H54 (cell line): ENCODE measurements at regions not wholly inside any gene's neighbourhood (a gene's known extent, or its start where the extent isn't known, plus 50 kb on each side); places are given as distances from the start of the nearest gene placed in this dataset.

Experiments used
- DNase-seq: peaks from one replicate; pipeline ENCODE4 v3.0.0; 2011; ENCODE audit warnings: low spot score, mixed read lengths; ENCODE audit not compliant: insufficient read length
- FAIRE-seq: peaks from 3 replicates; lab custom pipeline; 2011; peaks lifted over from hg19 to GRCh38; lab: Jason Lieb, UNC
- POLR2A ChIP-seq: IDR thresholded peaks from 2 replicates; pipeline ENCODE4 v1.6.1; 2011; ENCODE audit warnings: low read depth, mild to moderate bottlenecking, low read length

DNA sequence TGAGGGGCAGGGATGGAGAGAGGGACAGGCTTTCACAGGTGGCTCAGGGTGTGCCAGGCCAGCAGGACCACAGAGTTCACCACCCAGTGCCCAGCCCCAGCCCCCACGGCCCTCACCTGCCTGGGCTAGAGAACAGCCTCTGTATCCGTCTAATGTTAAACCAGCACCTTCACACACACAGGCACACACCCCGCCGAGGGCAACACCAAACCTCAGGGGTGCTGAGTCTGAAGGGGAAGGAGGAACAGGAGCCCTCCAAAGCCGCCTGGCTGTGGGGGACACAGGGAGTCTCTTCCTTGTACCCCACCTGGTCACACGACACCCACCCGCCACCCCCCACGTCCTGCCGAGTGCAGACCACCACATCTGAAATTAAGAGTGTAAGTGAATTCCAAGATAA lies 205.8 kb upstream of the SALL3 start:
- TF ChIP-seq POLR2A, result no peak
- no peak for DNase-seq
- no peak for FAIRE-seq

DNA sequence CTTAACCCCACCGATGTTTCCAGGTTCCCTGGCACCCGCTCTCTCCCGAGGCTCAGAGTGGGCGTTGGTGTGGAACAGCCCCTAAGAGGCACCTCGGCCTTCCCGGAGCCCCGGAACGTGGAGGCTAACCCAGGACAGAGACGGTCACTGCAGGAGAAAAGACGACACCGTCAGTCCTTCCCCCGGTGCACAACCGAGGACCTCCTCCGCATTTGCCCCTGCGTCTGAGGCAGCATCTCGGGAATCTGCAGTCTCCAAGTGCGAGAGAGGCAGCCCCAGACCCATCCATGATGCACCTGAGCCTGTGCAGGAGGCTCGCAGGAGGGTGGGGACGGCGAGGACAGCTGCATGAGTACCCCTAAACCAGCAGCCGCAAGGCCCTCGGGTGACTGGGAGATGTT lies 204.9 kb upstream of the SALL3 start:
- no peak for TF ChIP-seq POLR2A
- FAIRE-seq (no peak), DNase-seq (no peak)

DNA sequence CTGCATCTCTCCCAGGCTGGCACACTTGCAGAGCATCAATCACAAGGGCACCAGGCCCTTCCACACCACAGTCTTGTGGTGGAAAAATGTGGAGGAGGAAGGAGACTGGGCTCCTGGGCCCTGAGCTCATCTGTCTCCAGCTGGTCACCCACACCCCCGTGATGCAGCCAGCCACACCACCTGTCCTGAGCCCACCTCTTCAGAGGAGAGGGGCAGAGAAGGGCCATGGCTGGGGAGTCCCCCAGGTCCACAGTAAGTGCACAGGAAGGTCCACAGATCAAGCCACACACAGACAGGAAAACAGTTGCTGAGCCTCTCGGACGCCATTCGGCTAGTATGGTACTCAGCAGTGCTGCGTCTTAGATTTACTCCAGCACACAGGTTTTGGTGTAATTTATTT lies 203.5 kb upstream of the SALL3 start:
- no peak for FAIRE-seq
- no peak for DNase-seq
- no peak for TF ChIP-seq POLR2A

- DNase-seq, result no peak
- TF ChIP-seq POLR2A, result no peak
- FAIRE-seq, result no peak
Observed at GRCh38 chr18:78776706-78777285, 202.8 kb upstream of the SALL3 start.

DNA sequence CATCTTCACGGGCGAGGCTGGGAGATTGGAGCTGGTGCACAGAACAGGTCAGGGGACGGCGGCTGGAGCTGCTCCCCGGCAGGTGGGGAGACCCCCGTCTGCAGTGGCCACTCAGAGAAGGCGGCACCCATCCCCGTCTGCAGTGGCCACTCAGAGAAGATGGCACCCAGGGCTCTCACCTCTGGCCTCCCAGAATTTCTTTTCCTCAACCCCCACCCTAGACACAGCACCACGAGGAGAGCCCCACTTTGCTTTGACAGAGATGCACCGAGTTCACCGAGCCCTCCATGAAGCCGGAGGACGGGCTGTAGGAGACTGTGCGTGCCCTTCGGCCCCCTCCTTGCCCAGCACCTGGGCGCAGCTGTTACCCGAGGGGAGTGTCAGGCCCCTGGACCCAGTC lies 201.6 kb upstream of the SALL3 start:
- no peak for FAIRE-seq
- no peak for DNase-seq
- TF ChIP-seq POLR2A, result no peak

- DNase-seq (no peak), FAIRE-seq (no peak)
- TF ChIP-seq POLR2A, result no peak
Observed at GRCh38 chr18:78778651-78779050, 201.0 kb upstream of the SALL3 start.

DNA sequence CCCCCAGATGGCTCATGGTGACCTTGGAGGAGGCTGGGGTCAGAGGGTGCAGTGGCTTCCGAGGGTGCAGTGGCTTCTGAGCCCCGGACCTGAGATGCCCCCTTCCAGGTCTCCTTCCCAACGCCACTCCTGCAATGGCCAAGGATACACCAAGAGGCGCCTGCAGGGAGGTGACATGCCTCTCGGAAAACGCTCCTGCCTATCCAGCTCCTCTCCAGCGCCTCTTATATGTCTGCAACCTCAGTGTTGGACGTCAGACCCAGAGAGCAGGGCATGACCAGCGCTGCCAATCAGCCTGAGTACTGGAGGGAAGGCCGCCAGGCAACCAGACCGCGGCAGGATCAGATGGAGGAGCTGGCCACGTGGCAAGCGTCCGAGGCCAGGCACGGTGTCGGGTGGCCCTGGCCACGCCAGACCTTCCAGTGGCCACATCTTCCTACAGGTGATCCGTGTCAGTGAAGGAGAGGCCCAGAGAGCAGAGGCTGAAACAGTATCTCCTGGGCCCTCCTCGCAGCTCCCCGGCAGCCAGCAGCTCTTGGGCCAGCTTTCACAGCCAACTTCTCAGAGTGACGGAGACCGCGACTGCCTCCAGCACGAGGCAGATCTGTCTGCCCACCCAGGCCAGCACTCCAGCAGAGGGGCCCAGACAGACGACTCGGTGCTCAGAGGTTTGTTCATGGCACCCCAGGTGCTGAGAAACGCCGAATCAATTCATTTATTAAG lies 199.5 kb upstream of the SALL3 start:
- TF ChIP-seq POLR2A, result no peak
- FAIRE-seq (no peak), DNase-seq (no peak)

DNA sequence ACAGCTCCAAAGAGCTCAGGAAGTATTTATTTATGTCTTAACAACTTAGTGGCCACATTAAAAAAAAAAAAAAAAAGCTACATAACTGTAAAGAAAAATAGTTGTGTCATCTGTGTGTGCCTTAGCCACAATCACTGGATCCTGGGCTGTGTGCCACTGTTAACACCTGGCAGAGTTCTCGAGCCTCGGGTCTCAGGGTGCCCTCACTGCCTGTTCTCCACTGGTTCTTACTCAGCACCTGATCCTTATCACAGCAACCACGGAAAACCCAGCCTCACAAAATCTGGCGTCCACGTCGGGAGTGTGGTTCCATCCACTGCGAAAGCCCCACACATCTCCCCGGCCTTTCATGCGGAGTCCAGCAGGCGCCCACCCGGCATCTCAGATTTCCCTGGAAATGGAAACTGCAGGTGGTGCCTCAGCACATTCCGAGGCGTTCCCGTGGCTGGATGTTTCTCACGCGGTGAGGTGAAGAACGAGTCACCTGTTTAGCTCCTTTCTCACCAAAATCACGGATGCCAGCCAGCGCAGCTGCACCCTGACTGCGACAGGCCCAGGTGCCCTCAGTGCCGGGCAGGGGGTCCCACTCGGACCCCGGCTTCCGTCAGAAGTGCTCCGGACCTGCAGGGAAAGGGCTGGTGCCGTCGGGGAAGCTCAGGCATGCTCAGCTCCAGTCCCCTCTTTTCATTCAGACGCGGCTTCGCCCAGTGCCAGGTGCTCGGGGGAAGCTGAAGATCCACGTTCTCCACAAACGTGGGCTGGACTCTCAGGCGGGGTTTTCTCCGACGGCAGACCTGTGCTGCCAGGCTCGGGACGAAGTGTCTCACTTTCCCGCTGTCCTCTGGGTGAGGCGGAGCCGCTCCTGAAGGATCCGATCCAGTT lies 198.7 kb upstream of the SALL3 start:
- TF ChIP-seq POLR2A, result no peak

DNA sequence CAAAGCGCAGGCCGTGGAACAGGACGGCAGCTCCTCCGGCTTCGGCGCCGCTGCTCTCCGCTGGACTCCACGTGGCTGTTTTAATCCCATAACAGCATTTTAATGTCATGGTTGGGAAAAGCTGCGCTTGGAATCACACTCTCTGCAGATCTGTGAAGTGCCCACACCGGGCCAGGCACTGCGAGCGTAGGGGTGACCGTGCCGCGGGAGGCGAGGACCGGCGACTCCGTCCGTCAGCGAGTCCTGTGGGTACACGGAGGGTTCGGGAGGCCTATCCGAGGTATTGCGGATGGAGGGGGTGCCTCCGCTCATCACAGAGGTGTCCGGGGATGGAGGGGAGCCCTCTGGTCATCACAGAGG lies 198.0 kb upstream of the SALL3 start:
- no peak for FAIRE-seq
- DNase-seq, result no peak
- no peak for TF ChIP-seq POLR2A

More for the DNA sequence above, 198.7 kb upstream of the SALL3 start:
- FAIRE-seq (no peak), DNase-seq (no peak)

DNA sequence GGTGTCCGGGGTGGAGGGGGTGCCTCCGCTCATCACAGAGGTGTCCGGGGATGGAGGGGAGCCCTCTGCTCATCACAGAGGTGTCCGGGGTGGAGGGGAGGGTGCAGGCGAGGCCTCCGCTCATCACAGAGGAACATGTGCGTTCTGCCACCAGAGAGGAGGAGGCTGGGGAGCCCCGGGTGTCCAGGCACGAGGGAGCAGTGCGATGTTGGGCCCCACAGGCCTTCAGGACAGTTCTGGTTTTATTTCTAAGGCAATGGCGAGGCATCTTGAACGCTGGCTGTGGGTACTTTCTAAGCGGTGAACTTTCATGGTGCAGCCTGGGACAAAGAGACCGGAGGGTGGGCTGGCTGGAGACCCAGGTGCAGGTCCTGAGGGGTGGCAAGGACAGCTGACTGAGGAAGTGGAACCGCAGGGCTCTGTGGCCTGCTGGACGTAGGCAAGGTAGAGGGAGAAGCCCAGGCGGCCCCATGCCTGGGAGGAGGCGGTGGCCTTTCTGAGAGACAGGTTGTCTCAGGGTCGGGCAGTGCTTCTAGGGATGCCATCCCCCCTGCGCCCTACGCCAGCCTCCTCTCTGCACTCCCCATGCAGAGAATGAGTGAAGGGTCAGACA lies 196.6 kb upstream of the SALL3 start:
- DNase-seq (no peak), FAIRE-seq (no peak)
- TF ChIP-seq POLR2A, result no peak

DNA sequence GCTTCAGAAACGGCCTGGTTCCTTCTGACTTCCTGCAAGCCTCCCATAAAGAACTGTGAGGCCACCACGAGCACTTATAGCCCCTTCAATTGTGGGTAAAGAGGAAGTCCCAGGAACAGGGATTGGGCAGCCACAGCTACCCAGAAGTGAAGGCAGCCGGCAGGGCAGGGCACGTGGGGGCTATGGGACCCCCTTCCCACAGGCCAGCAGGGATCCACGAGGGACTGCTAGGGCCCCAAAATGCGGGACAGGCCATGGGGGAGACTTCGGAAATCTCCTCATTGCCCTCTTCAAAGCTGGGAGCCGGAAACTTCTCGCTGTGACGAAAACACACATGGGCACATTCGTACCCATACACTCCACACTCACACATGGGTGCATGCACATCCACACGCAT lies 196.1 kb upstream of the SALL3 start:
- FAIRE-seq, result no peak
- TF ChIP-seq POLR2A, result no peak

DNA sequence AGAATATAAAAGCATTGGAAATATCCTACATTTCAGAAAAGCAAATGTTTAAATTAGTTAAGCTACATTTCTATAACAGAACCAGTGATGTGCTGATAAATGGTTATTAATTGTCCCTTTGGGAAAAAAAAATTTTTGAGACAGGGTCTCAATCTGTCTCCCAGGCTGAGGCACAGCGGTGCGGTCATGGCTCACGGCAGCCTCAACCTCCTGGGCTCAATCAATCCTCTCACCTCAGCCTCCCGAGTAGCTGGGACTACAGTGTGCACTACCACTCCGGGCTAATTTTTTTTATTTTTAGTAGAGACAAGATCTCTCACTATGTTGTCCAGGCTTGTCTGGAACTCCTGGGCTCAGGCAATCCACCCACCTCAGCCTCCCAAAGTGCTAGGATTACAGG lies 194.8 kb upstream of the SALL3 start:
- TF ChIP-seq POLR2A, result no peak

More for the DNA sequence above, 196.1 kb upstream of the SALL3 start:
- no peak for DNase-seq

GRCh38 chr18:78785706-78786105 lies 193.9 kb upstream of the SALL3 start:
- no peak for TF ChIP-seq POLR2A
- DNase-seq, result no peak
- no peak for FAIRE-seq

More for the DNA sequence above, 194.8 kb upstream of the SALL3 start:
- FAIRE-seq (no peak), DNase-seq (no peak)

DNA sequence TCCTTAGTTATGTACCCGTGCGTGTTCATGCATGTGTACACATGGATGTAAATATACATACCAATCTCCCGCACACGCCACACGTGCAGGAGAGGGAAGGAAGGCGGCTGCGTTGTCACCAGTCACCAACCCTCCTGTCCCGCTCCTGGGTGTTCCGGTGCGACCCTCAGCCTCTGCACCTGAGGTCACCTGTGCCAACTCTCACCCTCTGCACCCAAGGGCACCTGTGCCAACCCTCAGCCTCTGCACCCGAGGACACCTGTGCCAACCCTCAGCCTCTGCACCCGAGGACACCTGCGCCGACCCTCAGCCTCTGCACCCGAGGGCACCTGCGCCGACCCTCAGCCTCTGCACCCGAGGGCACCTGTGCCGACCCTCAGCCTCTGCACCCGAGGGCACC lies 192.8 kb upstream of the SALL3 start:
- DNase-seq, result no peak
- FAIRE-seq, result no peak
- TF ChIP-seq POLR2A, result no peak
